ENCODE measurements at regions not wholly inside any gene's neighbourhood (a gene's known extent, or its start where the extent isn't known, plus 50 kb on each side); places are given as distances from the start of the nearest gene placed in this dataset.
"Not testable (repeated sequence)": the region's sequence is repeated elsewhere in the genome, so short reads cannot be mapped to it uniquely, and the experiment has no call there.

DNA sequence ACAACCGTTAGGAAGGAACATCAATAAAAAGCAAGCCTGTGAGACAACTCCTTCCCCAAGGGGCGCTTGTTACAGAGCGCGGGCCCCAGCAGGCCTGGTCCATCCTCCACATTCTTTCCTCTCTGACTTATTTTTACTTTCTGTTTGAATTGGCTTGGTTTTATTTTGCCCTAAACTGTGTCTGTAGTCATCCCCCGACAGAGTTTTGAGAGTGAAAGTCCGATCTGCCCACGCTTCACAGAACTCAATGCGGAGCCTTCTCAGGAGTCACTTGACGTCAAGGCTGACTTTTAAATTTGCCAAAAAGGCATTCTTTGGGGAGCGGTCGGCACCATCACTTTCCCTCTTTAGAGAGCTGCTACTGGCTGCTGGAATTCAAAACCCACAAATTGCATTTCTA, 150.1 kb upstream of the KLF6 start:
- peak; percentile 72 for DNase-seq
- H3K4me3 Mint-ChIP-seq: peak overlapping the region; percentile 45
- peaks cover 14% of the 10 kb centered on the region for H3K36me3 Mint-ChIP-seq
- H3K27me3 Mint-ChIP-seq: no peaks in the 10 kb centered on the region
- peak overlapping the region; percentile 89 for H3K27ac Mint-ChIP-seq
- H3K9me3 Mint-ChIP-seq: peaks cover 18% of the 10 kb centered on the region
- CTCF ChIA-PET: interaction anchor here (0.6 to 1.3 kb wide), 3 partner anchors 13 to 692 kb away, joined by 3 to 4 read pairs (median 3); no protein-coding TSS in a partner anchor
- H3K4me1 Mint-ChIP-seq: peaks cover 54% of the 10 kb centered on the region

DNA sequence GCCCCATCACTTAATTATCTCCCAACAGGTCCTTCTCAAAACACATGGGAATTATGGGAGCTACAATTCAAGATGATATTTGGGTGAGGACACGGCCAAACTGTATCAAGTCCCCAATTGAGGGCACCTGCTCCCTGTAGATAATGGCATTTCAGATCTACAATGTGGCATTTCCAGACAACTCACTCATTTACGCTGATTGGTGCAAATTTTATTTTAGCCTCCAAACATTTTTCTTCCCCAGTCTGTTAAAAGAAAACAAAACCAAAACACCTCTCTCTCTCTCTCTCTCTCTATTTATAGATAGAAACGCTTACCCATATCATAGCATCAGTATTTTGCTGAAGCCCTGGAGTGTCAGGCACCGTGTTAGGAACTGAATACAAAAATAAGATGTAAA, 148.7 kb upstream of the KLF6 start:
- Mint-ChIP-seq H3K4me1 (peaks cover 54% of the 10 kb centered on the region), H3K9me3 (peaks cover 18% of the 10 kb centered on the region), H3K4me3 (no peak overlapping the region), H3K36me3 (peaks cover 14% of the 10 kb centered on the region), H3K27ac (peak overlapping the region; percentile 1), H3K27me3 (no peaks in the 10 kb centered on the region)
- DNase-seq: no peak
- CTCF ChIA-PET: interaction anchor here (0.6 to 1.3 kb wide), 3 partner anchors 27 to 59 kb away, joined by 3 to 4 read pairs (median 4); no protein-coding TSS in a partner anchor

DNA sequence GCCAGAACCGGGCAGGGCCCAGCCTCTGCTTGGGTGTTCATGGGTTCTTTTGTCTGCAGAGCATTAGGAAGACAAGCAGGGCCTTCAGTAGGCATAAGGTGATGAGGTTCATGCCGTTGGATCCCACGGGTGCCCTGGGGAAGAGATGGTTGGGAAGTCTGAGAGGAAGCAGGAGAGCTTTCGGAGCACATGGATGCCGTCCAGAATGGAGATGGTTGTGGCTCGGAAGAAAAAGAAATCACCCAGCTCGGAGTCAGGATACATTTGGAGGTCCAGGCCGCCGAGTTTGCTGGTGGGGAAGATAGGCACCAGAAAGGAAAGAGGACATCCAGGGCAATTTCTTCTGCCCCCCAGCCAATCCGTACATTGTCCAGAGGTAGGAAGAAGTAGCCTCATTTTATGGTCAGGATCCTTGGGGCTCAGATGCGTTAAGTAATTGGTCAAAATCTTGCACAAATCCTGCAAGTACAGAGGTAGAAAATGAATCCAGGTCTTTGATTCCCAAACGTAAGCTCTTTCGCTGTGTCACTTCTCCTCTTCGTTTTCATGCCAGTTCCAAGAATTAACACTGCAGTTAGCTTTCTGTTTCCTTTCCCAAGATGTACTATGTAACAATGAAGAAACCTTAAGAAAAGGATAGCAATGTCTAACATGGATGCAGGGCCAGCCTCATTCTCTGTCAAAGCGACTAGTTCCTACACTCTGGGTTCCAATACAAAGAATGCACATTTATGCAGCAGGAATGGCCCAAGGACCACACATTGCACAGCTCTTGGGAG, 147.8 kb upstream of the KLF6 start:
- no peak for DNase-seq
- H3K4me3 Mint-ChIP-seq: no peak overlapping the region
- no peaks in the 10 kb centered on the region for H3K27me3 Mint-ChIP-seq
- CTCF ChIA-PET: interaction anchor here (0.6 to 1.6 kb wide), 4 partner anchors 28 to 800 kb away, joined by 3 to 4 read pairs (median 3); no protein-coding TSS in a partner anchor
- H3K9me3 Mint-ChIP-seq: peaks cover 18% of the 10 kb centered on the region
- peaks cover 54% of the 10 kb centered on the region for H3K4me1 Mint-ChIP-seq
- H3K36me3 Mint-ChIP-seq: peaks cover 14% of the 10 kb centered on the region
- peak overlapping the region; percentile 80 for H3K27ac Mint-ChIP-seq

DNA sequence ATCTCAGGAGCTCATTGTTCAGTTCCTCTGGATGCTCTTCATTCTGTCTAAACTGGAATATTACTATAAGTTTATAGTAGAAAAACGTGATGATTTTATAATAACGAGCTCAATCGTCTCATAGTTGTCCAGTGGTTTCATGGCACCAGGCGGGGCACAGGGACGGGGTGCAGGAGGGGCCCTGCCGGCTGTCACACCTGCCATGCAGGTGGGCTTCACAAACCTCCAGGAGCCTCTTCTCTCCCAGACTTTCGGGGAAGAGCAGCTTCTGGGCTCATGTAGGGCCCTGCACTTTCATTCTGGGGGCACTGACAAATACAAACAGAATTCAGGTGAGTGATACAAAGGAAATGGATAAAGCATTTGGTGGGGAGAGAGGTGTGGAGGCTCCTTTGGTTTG, 146.9 kb upstream of the KLF6 start:
- Mint-ChIP-seq H3K4me1 (peaks cover 52% of the 10 kb centered on the region), H3K27me3 (no peaks in the 10 kb centered on the region), H3K9me3 (peaks cover 9% of the 10 kb centered on the region), H3K4me3 (no peak overlapping the region), H3K27ac (no peak overlapping the region), H3K36me3 (peaks cover 14% of the 10 kb centered on the region)
- CTCF ChIA-PET: interaction anchor here (1.2 to 1.6 kb wide), 2 partner anchors 41 to 121 kb away, joined by 3 read pairs; no protein-coding TSS in a partner anchor
- no peak for DNase-seq

DNA sequence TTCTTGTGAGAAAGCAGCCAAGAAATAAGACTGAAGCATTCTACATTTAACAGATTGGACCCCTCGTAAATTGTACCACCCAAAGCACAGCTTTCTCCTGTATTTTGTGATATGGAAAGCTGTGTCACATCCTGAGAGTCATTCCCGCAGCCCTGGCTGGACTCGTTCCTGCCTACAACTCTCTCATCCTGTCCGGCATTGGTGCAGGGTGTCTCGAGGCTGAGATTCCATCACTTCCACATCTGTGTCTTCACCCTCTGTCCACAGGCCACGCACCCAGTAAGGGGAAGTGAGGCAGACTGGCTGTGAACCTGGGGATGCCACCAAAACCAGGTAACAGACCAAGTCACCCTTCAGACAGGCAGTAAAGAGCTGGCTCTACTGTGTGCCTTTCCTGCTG, 146.2 kb upstream of the KLF6 start:
- Mint-ChIP-seq H3K4me1 (peaks cover 45% of the 10 kb centered on the region), H3K9me3 (peaks cover 5% of the 10 kb centered on the region), H3K27me3 (no peaks in the 10 kb centered on the region), H3K36me3 (peaks cover 14% of the 10 kb centered on the region), H3K27ac (no peak overlapping the region), H3K4me3 (no peak overlapping the region)
- DNase-seq: no peak
- CTCF ChIA-PET: no interaction called here

DNA sequence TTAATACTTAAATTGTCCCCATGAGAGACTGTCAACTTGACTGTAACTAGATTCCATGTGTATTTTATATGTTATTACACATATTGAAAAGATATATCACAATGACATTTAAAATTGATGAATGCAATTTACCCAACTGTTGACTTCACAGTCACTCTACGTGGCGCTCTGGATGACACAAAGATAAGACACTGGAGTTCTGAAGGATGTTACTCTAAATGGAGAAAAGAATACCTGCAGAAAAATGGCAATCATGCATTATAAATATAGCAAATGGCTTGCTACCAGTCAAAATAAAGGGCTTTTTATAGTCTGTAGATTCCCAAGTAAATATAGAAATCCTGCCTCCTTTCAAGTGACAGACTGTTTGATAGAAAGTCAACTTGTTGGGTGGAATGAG, 143.6 kb upstream of the KLF6 start:
- Mint-ChIP-seq H3K4me1 (peaks cover 18% of the 10 kb centered on the region), H3K27ac (no peak overlapping the region), H3K36me3 (peaks cover 4% of the 10 kb centered on the region), H3K9me3 (peaks cover 5% of the 10 kb centered on the region), H3K27me3 (no peaks in the 10 kb centered on the region), H3K4me3 (no peak overlapping the region)
- CTCF ChIA-PET: interaction anchor here (0.5 kb wide), 1 partner anchor 9 kb away, joined by 3 read pairs; no protein-coding TSS in a partner anchor
- DNase-seq: no peak

DNA sequence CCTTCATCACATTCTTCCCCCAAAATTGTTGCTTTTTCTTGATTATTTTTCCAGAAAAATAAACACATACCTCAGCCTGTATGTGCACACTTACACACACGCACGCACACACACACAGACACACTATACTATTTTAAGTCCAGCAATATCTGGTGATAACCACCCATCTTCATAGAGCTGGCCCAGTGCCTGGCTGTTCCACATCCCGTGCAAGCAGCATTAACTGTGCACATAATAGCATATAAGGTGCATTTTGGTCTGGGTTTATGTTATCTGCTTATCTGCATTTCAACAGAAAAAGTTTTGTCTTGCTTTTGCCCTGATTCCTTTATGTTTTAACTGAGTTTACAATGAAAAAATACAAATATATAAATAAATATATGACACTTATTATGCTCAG, 143.1 kb upstream of the KLF6 start:
- CTCF ChIA-PET: no interaction called here
- Mint-ChIP-seq H3K9me3 (peaks cover 4% of the 10 kb centered on the region), H3K27me3 (no peaks in the 10 kb centered on the region), H3K27ac (no peak overlapping the region), H3K4me1 (peaks cover 13% of the 10 kb centered on the region), H3K4me3 (no peak overlapping the region), H3K36me3 (peaks cover 3% of the 10 kb centered on the region)
- DNase-seq: no peak

DNA sequence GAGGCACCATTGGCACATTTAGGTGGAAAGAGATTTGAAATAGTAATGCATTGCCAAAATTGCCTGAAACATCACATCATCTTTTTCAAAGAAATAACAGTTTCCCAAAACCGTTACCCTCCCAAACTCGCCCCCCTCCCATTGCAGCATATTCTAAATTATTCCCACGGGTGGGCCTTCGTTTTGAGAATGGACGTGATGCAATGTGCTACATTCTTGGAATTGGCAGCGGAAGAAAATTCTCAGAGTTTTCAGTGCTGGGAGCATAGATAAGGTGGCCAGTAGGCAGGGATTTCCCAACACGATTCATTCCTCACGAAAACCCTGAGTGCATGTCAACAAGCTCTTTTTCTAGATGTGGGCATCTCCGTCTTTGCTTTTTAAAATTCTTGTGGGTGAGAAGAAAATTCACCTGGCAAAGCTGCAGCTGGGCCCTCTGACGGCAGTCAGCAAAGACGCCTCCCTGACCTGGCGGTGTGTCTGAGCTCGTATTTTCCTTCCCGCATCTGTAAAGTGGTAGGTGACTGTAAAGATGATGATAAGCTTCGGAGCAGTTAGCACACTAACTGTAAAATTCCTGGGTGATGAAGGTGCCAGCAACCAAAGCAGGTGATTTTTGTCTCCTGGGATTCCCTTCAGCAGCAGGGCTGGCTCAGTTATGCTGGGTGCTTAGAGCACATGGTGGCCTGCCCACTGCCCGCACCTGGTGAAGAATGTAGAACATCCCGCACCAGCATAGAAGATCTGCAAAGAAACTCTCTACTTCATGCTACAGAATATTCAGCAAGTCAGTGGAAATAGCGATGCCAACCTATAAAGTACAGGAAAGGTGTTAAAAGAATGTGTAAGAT, 141.9 kb upstream of the KLF6 start:
- Mint-ChIP-seq H3K9me3 (peaks cover 2% of the 10 kb centered on the region), H3K36me3 (no peaks in the 10 kb centered on the region), H3K27ac (no peak overlapping the region), H3K4me3 (no peak overlapping the region), H3K27me3 (no peaks in the 10 kb centered on the region), H3K4me1 (peaks cover 4% of the 10 kb centered on the region)
- CTCF ChIA-PET: no interaction called here
- DNase-seq: no peak

DNA sequence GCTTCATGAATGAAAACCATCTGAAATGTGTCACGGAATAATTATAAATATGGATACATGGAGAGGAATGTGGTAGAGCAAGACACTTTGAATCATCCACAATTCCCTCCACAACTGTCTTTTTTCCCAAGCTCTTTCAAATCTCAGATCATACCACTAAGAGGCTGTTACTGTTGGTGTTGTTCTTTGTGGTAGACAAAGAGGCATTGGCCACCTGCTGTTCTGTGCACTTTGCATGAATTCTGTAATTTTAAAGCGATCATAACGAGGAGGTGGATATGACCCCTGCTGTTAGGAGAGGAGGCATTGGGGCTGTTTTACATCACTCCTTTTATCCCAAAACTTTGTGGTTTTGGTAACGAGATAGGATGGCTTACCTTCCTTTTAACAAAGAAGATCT, 141.2 kb upstream of the KLF6 start:
- CTCF ChIA-PET: no interaction called here
- H3K4me1 Mint-ChIP-seq: no peaks in the 10 kb centered on the region
- no peaks in the 10 kb centered on the region for H3K36me3 Mint-ChIP-seq

DNA sequence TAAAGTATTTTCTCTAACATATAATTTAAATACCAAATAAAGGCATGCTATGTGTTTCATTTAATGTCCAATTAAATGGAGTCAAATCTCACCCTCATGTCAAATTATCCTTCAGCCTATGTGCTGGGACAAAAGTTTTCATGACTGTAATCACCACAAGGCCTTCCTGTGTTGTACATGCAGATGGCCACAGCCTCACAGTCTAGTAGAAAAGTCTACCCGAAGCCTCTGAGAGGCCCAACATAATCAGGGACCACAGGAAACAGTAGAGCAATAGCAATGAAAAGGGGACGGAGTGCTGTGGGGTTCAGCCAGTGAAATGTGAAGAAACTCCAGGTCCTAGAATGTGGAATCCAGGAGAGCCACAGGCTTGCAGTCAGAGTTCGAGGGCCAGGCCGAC, 140.2 kb upstream of the KLF6 start:
- DNase-seq: no peak
- H3K4me1 Mint-ChIP-seq: no peaks in the 10 kb centered on the region
- CTCF ChIA-PET: no interaction called here
- H3K27ac Mint-ChIP-seq: no peak overlapping the region
- H3K9me3 Mint-ChIP-seq: no peaks in the 10 kb centered on the region
- H3K36me3 Mint-ChIP-seq: no peaks in the 10 kb centered on the region
- no peaks in the 10 kb centered on the region for H3K27me3 Mint-ChIP-seq
- H3K4me3 Mint-ChIP-seq: no peak overlapping the region

More for the DNA sequence above, 141.2 kb upstream of the KLF6 start:
- H3K9me3 Mint-ChIP-seq: peaks cover under 1% of the 10 kb centered on the region
- H3K27me3 Mint-ChIP-seq: no peaks in the 10 kb centered on the region
- no peak for DNase-seq
- no peak overlapping the region for H3K27ac Mint-ChIP-seq
- H3K4me3 Mint-ChIP-seq: no peak overlapping the region

DNA sequence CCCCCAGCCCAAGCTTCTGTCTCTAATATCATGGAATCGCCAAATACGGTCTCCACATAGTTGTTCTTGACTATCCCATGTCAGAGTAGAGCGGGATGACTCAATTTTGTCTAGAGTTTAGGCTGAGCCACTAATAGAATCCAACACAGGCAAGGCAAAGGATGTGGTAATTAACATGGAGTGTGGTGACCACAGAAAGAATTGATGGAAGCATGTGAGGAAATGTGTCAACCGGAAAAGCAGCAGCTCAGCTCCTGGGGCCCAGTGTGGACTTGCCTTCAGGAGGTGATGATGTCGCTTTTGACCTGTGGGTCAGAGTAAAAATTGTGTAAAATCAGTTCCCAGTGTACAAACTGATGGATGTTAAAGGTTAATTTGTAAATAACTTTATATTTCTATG, 139.3 kb upstream of the KLF6 start:
- H3K27me3 Mint-ChIP-seq: no peaks in the 10 kb centered on the region
- no peaks in the 10 kb centered on the region for H3K9me3 Mint-ChIP-seq
- no peaks in the 10 kb centered on the region for H3K4me1 Mint-ChIP-seq
- no peak for DNase-seq
- CTCF ChIA-PET: no interaction called here
- no peak overlapping the region for H3K27ac Mint-ChIP-seq
- no peaks in the 10 kb centered on the region for H3K36me3 Mint-ChIP-seq
- no peak overlapping the region for H3K4me3 Mint-ChIP-seq

DNA sequence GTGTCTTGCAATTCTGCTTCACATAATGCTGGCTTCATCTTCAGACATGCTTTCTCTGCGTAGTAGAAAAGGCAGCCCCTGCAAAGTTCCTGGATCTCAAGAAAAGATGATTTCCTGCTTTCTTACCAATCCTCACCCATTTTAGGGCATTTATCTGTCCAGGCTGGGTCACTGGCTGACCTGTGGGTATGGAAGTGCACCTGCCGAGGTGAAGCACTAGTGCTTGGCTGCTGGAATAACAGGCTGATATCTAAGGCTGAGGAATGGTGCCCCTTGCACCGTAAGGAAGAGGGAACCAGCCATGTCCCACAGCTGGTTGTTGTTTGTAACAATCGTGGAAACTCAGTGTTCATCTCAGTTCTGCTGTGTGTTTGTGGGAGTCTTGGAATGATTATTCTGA, 138.0 kb upstream of the KLF6 start:
- no peaks in the 10 kb centered on the region for H3K27me3 Mint-ChIP-seq
- H3K27ac Mint-ChIP-seq: no peak overlapping the region
- no peaks in the 10 kb centered on the region for H3K36me3 Mint-ChIP-seq
- DNase-seq: no peak
- CTCF ChIA-PET: interaction anchor here (1.0 to 1.3 kb wide), 2 partner anchors 17 to 30 kb away, joined by 4 read pairs; no protein-coding TSS in a partner anchor
- H3K9me3 Mint-ChIP-seq: peaks cover 9% of the 10 kb centered on the region
- H3K4me3 Mint-ChIP-seq: no peak overlapping the region
- no peaks in the 10 kb centered on the region for H3K4me1 Mint-ChIP-seq

DNA sequence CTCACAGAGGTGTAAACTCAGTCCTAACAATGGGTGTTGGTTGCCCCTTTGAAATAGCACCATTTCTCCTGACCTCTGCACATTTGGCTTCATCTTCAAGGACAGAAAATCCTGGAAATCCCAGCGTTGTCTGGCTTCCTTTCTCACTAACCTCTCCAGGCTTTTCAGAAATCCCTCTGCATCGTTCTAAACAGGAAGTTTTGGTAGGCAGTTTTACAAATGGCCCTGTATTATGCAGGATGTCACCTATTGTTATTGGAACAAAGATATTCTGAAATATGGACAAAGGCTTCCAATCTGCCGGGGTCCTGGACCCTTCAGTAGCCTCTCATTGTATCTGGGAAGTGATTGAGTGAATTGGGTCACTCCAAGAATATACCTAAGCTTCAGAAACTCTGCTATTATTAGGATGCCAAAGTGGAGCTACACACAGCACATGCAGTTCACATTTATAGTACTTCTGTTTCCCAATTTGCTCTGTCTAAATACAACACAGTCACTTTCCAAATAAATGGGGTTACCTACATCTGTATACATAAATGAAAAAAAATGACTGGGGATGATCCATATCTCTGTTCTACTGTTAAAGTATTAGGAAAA, 134.8 kb upstream of the KLF6 start:
- H3K4me3 Mint-ChIP-seq: no peak overlapping the region
- no peak overlapping the region for H3K27ac Mint-ChIP-seq
- CTCF ChIA-PET: interaction anchor here (1.4 kb wide), 1 partner anchor 84 kb away, joined by 3 read pairs; no protein-coding TSS in a partner anchor
- DNase-seq: no peak
- peaks cover 2% of the 10 kb centered on the region for H3K27me3 Mint-ChIP-seq
- peaks cover 9% of the 10 kb centered on the region for H3K9me3 Mint-ChIP-seq
- no peaks in the 10 kb centered on the region for H3K36me3 Mint-ChIP-seq
- H3K4me1 Mint-ChIP-seq: no peaks in the 10 kb centered on the region

DNA sequence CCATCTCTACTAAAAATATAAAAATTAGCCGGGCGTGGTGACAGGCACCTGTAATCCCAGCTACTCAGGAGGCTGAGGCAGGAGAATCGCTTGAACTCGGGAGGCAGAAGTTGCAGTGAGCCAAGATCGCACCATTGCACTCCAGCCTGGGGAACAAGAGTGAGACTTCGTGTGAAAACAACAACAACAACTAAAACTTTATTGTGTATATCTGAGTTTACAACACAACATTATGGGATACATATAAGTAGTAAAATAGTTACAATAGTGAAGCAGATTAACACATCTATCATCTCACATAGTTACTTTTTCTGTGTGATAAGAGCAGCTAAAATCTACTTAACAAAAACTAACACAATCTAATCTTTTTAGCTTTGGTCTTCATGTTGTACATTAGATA, 132.4 kb upstream of the KLF6 start:
- H3K4me1 Mint-ChIP-seq, CTCF ChIA-PET, H3K36me3 Mint-ChIP-seq, H3K27ac Mint-ChIP-seq, H3K4me3 Mint-ChIP-seq, H3K9me3 Mint-ChIP-seq, DNase-seq: not testable (repeated sequence)
- H3K27me3 Mint-ChIP-seq: peaks cover 10% of the 10 kb centered on the region
